Epidermal melanocyte (primary cell): ENCODE measurements at regions not wholly inside any gene's neighbourhood (a gene's known extent, or its start where the extent isn't known, plus 50 kb on each side); places are given as distances from the start of the nearest gene placed in this dataset.
"Not testable (repeated sequence)": the region's sequence is repeated elsewhere in the genome, so short reads cannot be mapped to it uniquely, and the experiment has no call there.

Source experiments
- DNase-seq: peaks from one replicate; pipeline ENCODE4 v3.0.0; 2011; ENCODE audit warnings: low spot score; ENCODE audit not compliant: insufficient read length

GRCh38 chr1:212155219-212155618, 119.7 kb downstream of the DTL start:
- no peak for DNase-seq

GRCh38 chr1:212157252-212157651, 121.7 kb downstream of the DTL start:
- no peak for DNase-seq

- no peak for DNase-seq
Observed at GRCh38 chr1:212158912-212159796, 123.6 kb downstream of the DTL start.

GRCh38 chr1:212161231-212161781, 123.9 kb upstream of the PPP2R5A start:
- DNase-seq: no peak

- DNase-seq: peak; percentile 33
Observed at GRCh38 chr1:212162635-212163034, 122.6 kb upstream of the PPP2R5A start.

- no peak for DNase-seq
Observed at GRCh38 chr1:212164095-212164872, 120.9 kb upstream of the PPP2R5A start.

GRCh38 chr1:212166244-212166643, 119.0 kb upstream of the PPP2R5A start:
- DNase-seq: no peak

GRCh38 chr1:212166644-212167043, 118.6 kb upstream of the PPP2R5A start:
- no peak for DNase-seq

GRCh38 chr1:212167098-212167497, 118.1 kb upstream of the PPP2R5A start:
- DNase-seq: no peak

GRCh38 chr1:212173567-212173966, 111.6 kb upstream of the PPP2R5A start:
- DNase-seq: no peak

- not testable (repeated sequence) for DNase-seq
Observed at GRCh38 chr1:212174295-212174694, 110.9 kb upstream of the PPP2R5A start.

GRCh38 chr1:212177542-212177941, 107.7 kb upstream of the PPP2R5A start:
- DNase-seq: no peak

GRCh38 chr1:212178851-212179250, 106.4 kb upstream of the PPP2R5A start:
- DNase-seq: no peak

- no peak for DNase-seq
Observed at GRCh38 chr1:212179394-212180076, 105.7 kb upstream of the PPP2R5A start.

- DNase-seq: no peak
Observed at GRCh38 chr1:212181015-212181882, 104.0 kb upstream of the PPP2R5A start.

GRCh38 chr1:212182171-212182570, 103.0 kb upstream of the PPP2R5A start:
- no peak for DNase-seq

- no peak for DNase-seq
Observed at GRCh38 chr1:212182579-212182978, 102.6 kb upstream of the PPP2R5A start.

GRCh38 chr1:212186427-212187207, 98.6 kb upstream of the PPP2R5A start:
- no peak for DNase-seq

- no peak for DNase-seq
Observed at GRCh38 chr1:212188599-212189351, 96.4 kb upstream of the PPP2R5A start.
